Renal pelvis (tissue), 1 donor: ENCODE measurements at regions not wholly inside any gene's neighbourhood (a gene's known extent, or its start where the extent isn't known, plus 50 kb on each side); places are given as distances from the start of the nearest gene placed in this dataset.

Experiments
- DNase-seq: peaks from one replicate; pipeline ENCODE4 v3.0.0-alpha.2; 2013

DNA sequence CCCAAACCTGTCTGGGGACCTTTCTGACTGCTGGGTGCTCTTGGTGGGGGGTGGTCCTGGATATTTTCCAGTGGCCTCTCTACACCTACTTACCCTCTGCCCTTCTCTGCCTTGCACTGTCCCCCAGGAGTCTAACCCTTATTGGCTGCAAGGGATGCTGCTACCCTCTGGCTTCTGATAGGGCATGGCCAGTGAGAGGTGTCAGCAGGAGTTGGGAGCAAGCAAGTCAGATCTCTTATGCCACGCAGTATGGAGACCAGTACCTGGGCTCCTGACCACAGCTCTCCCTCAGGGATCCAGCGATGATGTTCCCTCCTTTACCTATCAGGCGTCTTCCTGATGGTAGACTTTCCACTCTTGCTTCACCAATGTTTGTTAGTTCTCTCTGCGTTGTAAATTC is 373.7 kb downstream of the SOCS6 start:
- no peak for DNase-seq

DNA sequence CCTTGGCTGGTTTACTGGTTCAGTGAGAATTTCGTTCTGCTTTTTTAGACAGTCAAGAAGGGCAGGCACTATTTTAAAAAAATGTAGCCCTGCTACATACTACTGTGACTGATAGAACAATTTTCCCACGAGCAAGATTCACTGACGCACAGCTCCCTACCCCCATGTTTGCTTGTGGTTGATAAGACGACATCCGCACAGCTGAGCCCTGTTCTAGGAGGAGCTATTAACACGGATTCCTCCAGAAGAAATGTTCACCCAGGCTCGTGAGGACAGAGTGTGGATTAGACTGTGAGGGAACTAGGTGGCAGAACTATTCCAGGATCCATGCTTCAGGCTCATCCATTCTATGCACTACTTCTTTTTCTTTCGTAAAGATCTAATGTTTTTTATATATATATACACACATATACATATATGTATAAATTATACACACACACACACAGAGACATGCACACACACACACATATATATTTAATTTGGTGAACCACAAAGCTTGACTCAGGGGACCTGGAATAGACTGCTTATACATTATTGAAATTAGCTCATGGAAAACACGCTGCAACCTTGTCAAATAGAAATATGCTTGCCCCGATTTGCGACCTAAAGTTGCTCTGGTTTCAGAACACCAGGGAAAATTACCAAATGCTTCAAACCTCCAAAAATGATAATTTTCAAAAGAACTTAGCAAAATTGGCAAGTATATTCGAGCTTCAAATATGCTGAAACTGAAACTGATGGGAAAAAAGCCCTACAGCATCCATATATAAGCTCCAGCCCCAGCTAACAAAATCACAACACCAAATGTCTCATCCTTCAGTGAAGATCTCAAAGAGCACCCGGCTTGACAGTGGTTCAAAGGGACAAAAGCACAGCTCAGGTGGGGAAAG is 370.4 kb downstream of the SOCS6 start:
- DNase-seq: no peak

GRCh38 chr18:70653671-70654070 is 364.8 kb downstream of the SOCS6 start:
- no peak for DNase-seq

DNA sequence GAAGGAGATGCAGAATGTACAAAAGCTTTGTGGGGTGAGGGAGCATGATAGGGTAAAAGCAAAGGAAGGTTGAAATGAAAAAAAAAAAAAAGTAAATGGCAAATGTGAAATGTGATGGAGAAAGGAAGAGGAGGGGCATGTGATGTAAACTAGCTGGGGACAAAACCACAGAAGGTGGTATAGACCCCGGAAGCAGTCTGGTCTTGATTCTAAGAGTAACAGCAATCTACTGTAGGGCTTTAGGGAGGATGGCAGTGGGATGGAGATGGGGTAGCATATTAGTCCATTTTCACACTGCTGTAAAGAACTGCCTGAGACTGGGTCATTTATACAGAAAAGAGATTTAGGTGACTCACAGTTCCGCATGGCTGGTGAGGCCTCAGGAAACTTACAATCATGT is 362.0 kb downstream of the SOCS6 start:
- no peak for DNase-seq

DNA sequence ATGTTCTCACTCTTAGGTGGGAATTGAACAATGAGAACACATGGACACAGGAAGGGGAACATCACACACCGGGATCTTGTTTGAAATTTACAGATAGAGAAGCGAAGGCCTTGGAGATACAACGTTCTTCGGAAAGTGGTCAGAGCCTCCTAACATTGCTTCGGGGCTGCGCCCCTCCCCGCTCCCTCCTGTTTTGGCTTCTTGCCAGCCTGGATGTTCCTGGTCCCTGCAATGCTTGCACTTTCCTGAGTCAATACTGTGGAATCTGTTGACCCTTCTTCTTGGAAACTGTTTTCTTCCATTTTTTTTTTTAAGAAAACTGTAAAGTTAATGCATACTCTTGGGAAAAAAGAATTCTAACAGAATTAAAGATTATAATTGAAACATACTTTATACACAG is 360.8 kb downstream of the SOCS6 start:
- no peak for DNase-seq

DNA sequence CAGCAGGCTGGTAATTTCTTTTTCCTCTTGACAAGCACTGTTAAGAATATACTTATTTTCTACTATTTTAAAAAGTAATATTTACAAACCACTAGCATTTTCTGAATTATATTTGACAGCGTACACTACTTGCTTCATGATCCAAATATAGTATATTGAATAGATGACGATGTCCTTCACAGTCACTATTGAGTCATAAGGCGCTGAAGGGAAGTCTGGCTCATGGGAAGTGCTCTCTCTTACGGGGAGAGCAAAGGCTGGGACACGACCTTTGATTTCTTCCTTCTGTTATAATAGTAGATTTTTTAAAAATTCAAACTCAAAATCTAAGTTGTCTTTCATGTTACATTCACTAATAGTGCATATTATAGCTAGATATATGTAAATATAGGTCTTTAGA is 357.1 kb downstream of the SOCS6 start:
- DNase-seq: no peak

DNA sequence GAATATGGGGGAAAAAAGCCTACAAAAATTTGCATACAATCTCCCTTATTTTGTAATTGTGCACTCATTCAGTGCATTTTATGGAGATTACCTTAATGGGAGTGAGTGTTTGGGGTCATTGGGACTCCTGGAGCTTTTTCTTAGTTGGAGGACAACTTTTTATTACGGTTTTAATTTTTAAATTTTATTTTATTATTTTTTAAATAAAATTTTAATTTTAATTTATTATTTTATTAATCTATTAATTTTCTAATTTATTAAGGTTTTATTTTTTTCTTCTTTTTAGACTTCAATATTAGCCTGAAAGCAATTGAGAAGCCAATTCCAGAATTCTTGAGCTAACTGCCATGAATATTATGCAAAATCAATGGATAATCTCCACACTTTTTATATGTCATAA is 355.0 kb downstream of the SOCS6 start:
- no peak for DNase-seq

DNA sequence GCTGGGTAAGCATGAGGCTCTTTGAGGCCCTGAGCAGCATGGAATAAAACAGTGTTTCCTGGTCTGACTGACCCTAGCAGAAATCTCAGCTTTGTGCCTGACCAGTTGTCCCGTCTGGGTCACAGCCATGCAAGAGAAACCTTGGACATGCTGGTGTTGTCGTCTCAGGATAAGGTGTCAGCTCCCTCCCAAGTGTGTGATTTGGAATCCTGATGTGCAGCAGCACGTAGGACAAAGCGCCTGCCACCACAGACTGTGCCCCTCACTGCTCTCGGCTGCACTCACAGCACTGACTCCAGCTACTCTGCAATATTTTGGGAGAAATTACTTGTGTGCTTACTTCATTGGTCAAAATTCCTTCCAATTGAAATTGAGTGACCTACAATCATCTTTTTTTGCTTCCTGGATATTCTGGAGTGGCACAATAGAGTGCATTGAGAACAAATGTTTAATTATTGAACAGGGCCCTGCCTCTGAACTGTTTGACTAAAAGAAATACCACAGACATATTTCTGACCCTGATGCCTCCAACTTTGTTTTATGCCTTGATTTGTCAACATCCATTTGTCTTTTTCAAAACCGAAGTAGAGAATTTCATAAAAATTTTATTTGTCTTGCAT is 352.4 kb downstream of the SOCS6 start:
- DNase-seq: no peak

GRCh38 chr18:70640336-70640887 is 351.6 kb downstream of the SOCS6 start:
- DNase-seq: no peak

DNA sequence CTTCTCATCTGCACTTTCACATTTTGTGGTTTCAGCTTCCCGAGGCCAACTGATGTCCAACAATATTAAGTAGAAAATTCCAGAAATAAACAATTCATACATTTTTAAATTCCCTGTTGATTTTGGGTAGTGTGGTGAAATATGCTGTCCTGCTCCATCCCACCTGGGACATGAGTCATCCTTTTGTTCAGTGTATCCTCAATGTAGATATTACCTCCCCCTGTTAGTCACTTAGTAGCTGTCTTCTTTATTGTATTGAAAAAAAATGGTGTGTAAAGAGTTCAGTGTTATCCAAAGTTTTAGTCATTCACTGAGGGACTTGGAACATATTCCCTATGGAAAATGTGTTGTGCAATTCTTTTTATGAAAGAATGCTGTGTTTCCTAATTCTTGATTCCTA is 348.1 kb downstream of the SOCS6 start:
- DNase-seq: no peak

DNA sequence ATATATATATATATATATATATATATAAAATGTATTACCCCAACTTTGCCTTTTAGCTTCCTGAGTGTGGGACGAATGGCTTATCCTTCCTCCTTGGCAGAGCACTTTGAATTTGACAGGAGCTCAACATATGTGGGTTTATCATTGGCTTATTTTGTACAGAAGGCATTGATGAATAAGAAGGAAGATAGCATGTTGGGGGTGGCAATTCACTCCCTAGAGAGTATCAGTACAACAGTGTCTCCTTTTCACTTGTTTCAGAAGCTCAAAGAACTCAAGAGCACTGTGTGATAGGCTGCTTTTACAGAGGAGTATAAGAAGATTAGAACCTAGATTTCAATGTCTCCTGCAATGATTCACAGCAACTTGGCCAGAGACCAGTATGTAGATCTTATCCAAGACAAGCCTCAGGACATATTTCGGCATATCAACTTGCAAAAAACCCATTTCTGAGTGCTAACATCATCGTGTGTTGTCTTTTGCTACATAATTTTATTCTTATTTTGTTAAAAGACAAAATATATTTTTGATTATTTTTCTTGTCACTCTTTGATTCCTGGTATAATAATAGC is 345.8 kb downstream of the SOCS6 start:
- DNase-seq: no peak

GRCh38 chr18:70627182-70627802 is 338.4 kb downstream of the SOCS6 start:
- no peak for DNase-seq

DNA sequence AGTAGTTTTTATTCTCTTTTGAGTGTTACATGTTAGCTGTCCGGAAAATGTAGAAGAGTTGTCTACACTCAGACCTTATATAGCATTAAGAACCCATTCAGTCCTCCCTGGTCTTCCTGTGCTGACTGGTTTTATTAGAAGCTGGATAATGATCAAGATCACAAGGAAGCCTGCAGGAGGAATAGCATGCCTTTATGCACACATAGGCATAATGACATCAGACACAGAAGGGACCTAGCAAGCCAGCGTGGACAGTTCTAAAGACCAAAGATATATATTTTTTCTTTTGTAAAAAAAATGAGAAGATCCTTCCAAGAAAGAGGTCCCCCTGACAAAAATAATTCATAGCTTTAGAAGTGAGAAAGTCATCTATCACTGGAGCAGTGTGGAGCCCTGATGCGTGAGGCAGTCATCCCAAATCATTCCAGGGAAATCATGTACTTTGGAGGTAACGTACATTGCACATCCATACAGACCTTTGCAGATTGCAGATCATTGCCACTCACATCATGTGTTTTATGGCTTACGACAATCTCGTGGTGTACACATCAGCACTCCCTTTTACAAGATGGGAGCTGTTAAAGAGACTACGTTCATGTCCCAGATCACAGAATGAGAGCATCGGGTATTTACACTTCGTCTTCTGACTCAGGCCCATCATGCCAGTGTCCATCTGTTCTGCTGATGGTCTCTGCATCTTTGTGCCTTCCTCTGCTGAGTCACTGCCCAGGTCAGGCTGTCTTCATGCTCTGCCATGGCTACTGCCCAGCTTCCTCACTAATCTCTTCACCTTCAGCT is 334.0 kb downstream of the SOCS6 start:
- no peak for DNase-seq

GRCh38 chr18:70621710-70622109 is 332.9 kb downstream of the SOCS6 start:
- no peak for DNase-seq

GRCh38 chr18:70620837-70621612 is 332.2 kb downstream of the SOCS6 start:
- DNase-seq: no peak

- no peak for DNase-seq
Observed at GRCh38 chr18:70617020-70617763, 328.3 kb downstream of the SOCS6 start.

DNA sequence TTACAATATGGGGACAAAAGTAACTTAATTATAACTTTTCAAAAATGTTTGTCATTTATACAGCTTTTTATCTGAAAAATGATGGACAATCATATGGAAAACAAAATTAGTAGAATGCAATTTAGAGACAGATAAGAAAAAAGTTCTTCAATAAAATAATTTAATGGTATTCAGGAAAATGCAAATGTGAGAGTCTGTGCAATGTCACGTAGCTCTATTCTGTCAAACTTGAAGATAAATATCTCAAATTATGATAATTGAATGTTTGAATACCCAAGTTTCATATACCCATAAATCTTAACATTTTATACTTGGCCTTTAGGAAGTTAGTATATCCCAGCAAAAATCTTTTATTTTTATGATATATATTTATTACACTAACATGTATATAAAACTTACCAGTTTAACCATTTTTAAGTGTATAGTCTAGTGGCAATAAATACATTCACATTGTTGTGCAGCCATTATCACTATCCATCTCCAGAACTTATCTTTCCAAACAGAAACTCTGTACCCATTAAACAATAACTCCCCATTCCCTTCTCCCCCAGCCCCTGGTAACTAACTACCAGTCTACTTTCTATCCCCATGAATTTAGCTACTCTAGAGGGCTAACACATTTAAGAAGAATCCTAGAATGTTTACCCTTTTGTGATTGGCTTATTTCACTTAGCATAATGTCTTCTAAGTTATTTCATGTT is 311.5 kb downstream of the SOCS6 start:
- DNase-seq: no peak

GRCh38 chr18:70598406-70598805 is 309.6 kb downstream of the SOCS6 start:
- DNase-seq: no peak

- DNase-seq: no peak
Observed at GRCh38 chr18:70582981-70583380, 294.1 kb downstream of the SOCS6 start.
